Ishikawa (cell line): ENCODE measurements at regions not wholly inside any gene's neighbourhood (a gene's known extent, or its start where the extent isn't known, plus 50 kb on each side); places are given as distances from the start of the nearest gene placed in this dataset.

ENCODE experiments used
- CEBPB ChIP-seq: IDR thresholded peaks from 2 replicates; pipeline ENCODE4 v1.6.1; 2012
- EP300 ChIP-seq: IDR thresholded peaks from 2 replicates; pipeline ENCODE4 v1.6.1; 2012; ENCODE audit warnings: borderline replicate concordance
- FOXM1 ChIP-seq: IDR thresholded peaks from 2 replicates; pipeline ENCODE4 v1.6.1; 2012; ENCODE audit warnings: low read depth, borderline replicate concordance
- NFIC ChIP-seq: IDR thresholded peaks from 2 replicates; pipeline ENCODE4 v1.6.1; 2012
- RAD21 ChIP-seq: IDR thresholded peaks from 2 replicates; pipeline ENCODE4 v1.6.1; 2012; ENCODE audit warnings: low read depth
- TAF1 ChIP-seq: IDR thresholded peaks from 2 replicates; pipeline ENCODE4 v1.6.1; 2012; ENCODE audit warnings: low read depth, mild to moderate bottlenecking
- TCF12 ChIP-seq: IDR thresholded peaks from 2 replicates; pipeline ENCODE4 v1.6.1; 2012; ENCODE audit warnings: low read depth
- YY1 ChIP-seq: IDR thresholded peaks from 2 replicates; pipeline ENCODE4 v1.6.1; 2012; ENCODE audit warnings: low read depth
- TF ChIP-seq, protein P1 (sequence below): IDR thresholded peaks from 2 replicates; pipeline ENCODE4 v1.6.1; 2012; ENCODE audit warnings: low read depth, mild to moderate bottlenecking
- TF ChIP-seq, protein P2 (sequence below): IDR thresholded peaks from 2 replicates; pipeline ENCODE4 v1.6.1; 2012

DNA sequence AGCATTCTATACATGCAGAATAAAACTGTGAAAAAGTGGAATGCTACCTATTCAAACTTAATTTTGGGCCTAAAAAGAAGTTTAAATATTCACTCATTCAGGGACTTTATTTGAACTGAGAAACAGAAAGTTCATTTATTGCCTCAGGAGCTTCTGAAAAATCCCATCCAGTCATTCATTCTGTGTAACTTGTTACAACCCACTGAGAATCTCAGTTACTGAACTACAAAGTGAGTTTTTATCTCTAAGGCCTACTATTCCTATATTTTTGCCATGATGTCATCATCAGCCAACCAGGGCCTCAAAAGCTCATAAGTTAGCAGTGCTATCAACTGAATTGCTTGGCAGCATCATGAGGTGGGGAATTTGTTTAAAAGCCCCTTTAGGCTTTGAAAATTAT is 98.0 kb upstream of the BOC start:
- TF ChIP-seq RAD21 (no peak), EP300 (no peak), FOXM1 (no peak), TCF12 (no peak), NFIC (no peak), YY1 (no peak), CEBPB (no peak), TAF1 (no peak)
- TF ChIP-seq, protein P1, sequence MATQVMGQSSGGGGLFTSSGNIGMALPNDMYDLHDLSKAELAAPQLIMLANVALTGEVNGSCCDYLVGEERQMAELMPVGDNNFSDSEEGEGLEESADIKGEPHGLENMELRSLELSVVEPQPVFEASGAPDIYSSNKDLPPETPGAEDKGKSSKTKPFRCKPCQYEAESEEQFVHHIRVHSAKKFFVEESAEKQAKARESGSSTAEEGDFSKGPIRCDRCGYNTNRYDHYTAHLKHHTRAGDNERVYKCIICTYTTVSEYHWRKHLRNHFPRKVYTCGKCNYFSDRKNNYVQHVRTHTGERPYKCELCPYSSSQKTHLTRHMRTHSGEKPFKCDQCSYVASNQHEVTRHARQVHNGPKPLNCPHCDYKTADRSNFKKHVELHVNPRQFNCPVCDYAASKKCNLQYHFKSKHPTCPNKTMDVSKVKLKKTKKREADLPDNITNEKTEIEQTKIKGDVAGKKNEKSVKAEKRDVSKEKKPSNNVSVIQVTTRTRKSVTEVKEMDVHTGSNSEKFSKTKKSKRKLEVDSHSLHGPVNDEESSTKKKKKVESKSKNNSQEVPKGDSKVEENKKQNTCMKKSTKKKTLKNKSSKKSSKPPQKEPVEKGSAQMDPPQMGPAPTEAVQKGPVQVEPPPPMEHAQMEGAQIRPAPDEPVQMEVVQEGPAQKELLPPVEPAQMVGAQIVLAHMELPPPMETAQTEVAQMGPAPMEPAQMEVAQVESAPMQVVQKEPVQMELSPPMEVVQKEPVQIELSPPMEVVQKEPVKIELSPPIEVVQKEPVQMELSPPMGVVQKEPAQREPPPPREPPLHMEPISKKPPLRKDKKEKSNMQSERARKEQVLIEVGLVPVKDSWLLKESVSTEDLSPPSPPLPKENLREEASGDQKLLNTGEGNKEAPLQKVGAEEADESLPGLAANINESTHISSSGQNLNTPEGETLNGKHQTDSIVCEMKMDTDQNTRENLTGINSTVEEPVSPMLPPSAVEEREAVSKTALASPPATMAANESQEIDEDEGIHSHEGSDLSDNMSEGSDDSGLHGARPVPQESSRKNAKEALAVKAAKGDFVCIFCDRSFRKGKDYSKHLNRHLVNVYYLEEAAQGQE = no peak
- TF ChIP-seq, protein P2, sequence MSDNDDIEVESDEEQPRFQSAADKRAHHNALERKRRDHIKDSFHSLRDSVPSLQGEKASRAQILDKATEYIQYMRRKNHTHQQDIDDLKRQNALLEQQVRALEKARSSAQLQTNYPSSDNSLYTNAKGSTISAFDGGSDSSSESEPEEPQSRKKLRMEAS = no peak
